ENCODE measurements at regions not wholly inside any gene's neighbourhood (a gene's known extent, or its start where the extent isn't known, plus 50 kb on each side); places are given as distances from the start of the nearest gene placed in this dataset.

GRCh38 chr16:20153444-20153843, 79.8 kb upstream of the GPR139 start:
- Histone ChIP-seq H2BK120ac (ENCODE audit: low read depth, low read length) (no peak overlapping the region), H3K36me3 (ENCODE audit: control insufficient read depth, insufficient read depth, low read length) (no peaks in the 10 kb centered on the region), H4K5ac (ENCODE audit: low read depth, low read length) (no peak overlapping the region), H3K9me1 (ENCODE audit: insufficient read depth, low read length) (no peaks in the 10 kb centered on the region), H2AFZ (replicated peaks; ENCODE audit: low read length, poor library complexity) (no peak overlapping the region), H2BK20ac (ENCODE audit: low read depth, low read length) (no peak overlapping the region), H2BK15ac (ENCODE audit: low read depth, low read length) (no peak overlapping the region), H3K4me1 (ENCODE audit: control insufficient read depth, insufficient read depth, low read length) (no peaks in the 10 kb centered on the region), H2AK9ac (replicated peaks; ENCODE audit: low read depth, low read length, poor library complexity) (no peak overlapping the region), H3K9ac (ENCODE audit: low read depth, low read length) (no peak overlapping the region), H3K27me3 (ENCODE audit: control insufficient read depth, insufficient read depth, low read length) (no peaks in the 10 kb centered on the region), H3K4me2 (ENCODE audit: low read depth, low read length) (no peak overlapping the region), H3K18ac (ENCODE audit: low read depth, low read length) (no peak overlapping the region), H4K8ac (ENCODE audit: low read depth in 2 of 2, low read length in 2 of 2) (no peak overlapping the region), H3K56ac (ENCODE audit: extremely low read depth, insufficient read depth, low read length) (no peak overlapping the region), H2BK5ac (ENCODE audit: low read depth, low read length, poor library complexity, severe bottlenecking) (no peak overlapping the region), H3K4me3 (ENCODE audit: insufficient read depth, low read depth, low read length) (no peak overlapping the region), H3K9me3 (ENCODE audit: control insufficient read depth, insufficient read depth, low read length) (peaks cover 23% of the 10 kb centered on the region), H3K27ac (ENCODE audit: insufficient read depth, low read length) (no peak overlapping the region), H2AK5ac (ENCODE audit: low read depth, low read length) (no peak overlapping the region), H4K91ac (ENCODE audit: insufficient read depth, low read depth, low read length) (no peak overlapping the region), H3K23ac (ENCODE audit: low read depth, low read length) (no peak overlapping the region), H3K79me1 (ENCODE audit: low read depth in 1 of 2, low read length in 2 of 2) (no peaks in the 10 kb centered on the region), H3K14ac (replicated peaks; ENCODE audit: low read depth, low read length) (no peak overlapping the region), H3K4ac (ENCODE audit: low read depth, low read length) (no peak overlapping the region), H4K20me1 (ENCODE audit: insufficient read depth, low read length) (no peaks in the 10 kb centered on the region)
- CTCF ChIA-PET, result no interaction called here
- WGBS, 2 experiments (ENCODE audit: extremely low coverage in 2 of 2, insufficient read length in 1 of 2), result no CpG with 5 or more reads among the region's 1 CpG
- no peak for DNase-seq
- no TSS peak for BruUV-seq (replicated peaks)
- in situ Hi-C loops (cut with MboI; ENCODE audit: low sequenced_read_pairs), result loop anchor here (25.0 kb wide), 1 partner anchor 184 kb away; the partner anchor contains the start of gene GP2
- no peak for ATAC-seq (ENCODE audit: low read depth)
- intact Hi-C loops (cut with micrococcal nuclease), result no loop called here
- TF ChIP-seq MAFK (IDR thresholded peaks at IDR 0.05; ENCODE audit: low read depth, low read length) (no peak), USF2 (IDR thresholded peaks at IDR 0.05; ENCODE audit: low read depth, low read length) (no peak), ELK1 (IDR thresholded peaks at IDR 0.05; ENCODE audit: borderline replicate concordance, low read depth, low read length) (no peak), RCOR1 (IDR thresholded peaks at IDR 0.05; ENCODE audit: insufficient replicate concordance, low read length) (no peak), CEBPB (IDR thresholded peaks at IDR 0.05; ENCODE audit: low read depth, low read length) (no peak), NFE2L2 (IDR thresholded peaks at IDR 0.05; ENCODE audit: low read depth, low read length) (no peak), FOS (IDR thresholded peaks at IDR 0.05; ENCODE audit: low read depth, low read length) (no peak), MAZ (IDR thresholded peaks at IDR 0.05; ENCODE audit: borderline replicate concordance, low read depth, low read length) (no peak), MXI1 (IDR thresholded peaks at IDR 0.05; ENCODE audit: borderline replicate concordance, low read depth, low read length) (no peak), POLR2A (IDR thresholded peaks at IDR 0.05; ENCODE audit: low read depth, low read length) (no peak), BHLHE40 (IDR thresholded peaks at IDR 0.05; ENCODE audit: low read depth, low read length) (no peak), RFX5 (IDR thresholded peaks at IDR 0.05; ENCODE audit: low read depth, low read length) (no peak), SMC3 (IDR thresholded peaks at IDR 0.05; ENCODE audit: low read depth, low read length) (no peak), CTCF (conservative IDR thresholded peaks at IDR 0.05; ENCODE audit: low read depth, low read length) (no peak)
- dilution Hi-C loops (cut with HindIII; ENCODE audit: low sequenced_read_pairs, unreplicated experiment), result no loop called here
- POLR2A ChIA-PET (ENCODE audit: unreplicated experiment), result no interaction called here

Data from IMR-90 (cell line).